ENCODE measurements at regions not wholly inside any gene's neighbourhood (a gene's known extent, or its start where the extent isn't known, plus 50 kb on each side); places are given as distances from the start of the nearest gene placed in this dataset.

DNA sequence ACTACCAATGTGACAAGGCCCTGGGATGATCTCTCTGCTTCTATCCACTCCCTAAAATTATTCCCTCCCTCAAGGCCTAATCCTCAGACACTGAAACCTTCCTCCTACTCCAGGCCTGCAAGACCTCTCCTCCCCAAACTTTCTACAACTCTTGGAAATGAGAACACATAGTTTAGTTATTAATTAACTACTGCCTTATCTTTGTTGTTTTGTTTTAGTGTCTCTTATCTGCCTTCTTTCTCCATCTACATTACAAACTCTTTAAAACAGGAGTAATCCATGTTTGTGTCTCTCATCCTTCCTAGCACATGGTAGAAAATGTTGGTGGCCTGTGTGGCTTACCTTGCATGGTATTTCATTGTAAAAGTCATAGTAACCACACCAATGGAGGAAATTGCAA is 139.9 kb upstream of the G2E3 start:
- TF ChIP-seq CTCF (IDR thresholded peaks at IDR 0.05), result no peak
- no peak for TF ChIP-seq ZFX (IDR thresholded peaks at IDR 0.05; ENCODE audit: borderline replicate concordance)
- H3K27ac ChIP-seq, result no peak overlapping the region

DNA sequence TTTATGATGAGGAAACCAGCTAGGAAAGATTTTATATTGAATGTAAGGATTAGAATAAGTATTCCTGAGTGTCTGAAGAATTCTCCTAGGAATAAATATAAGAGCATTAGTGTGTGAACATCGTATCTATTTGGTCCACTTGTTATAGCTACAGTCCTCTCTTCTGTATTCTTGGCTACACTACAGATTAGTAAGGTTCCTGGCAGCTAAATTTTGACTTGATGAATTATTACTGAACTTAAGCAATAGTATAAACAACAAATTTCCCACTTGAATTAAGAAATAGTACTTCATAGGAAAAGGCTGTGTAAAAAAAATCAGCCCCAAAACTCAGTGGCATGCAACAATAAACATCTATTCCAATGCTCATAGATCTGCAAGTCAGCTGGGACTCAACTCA is 138.4 kb upstream of the G2E3 start:
- TF ChIP-seq CTCF (IDR thresholded peaks at IDR 0.05), result no peak
- no peak overlapping the region for H3K27ac ChIP-seq

GRCh38 chr14:30426463-30426862 is 132.5 kb upstream of the G2E3 start:
- H3K27ac ChIP-seq, result no peak overlapping the region
- TF ChIP-seq ZFX (IDR thresholded peaks at IDR 0.05; ENCODE audit: borderline replicate concordance), result no peak
- no peak for TF ChIP-seq CTCF (IDR thresholded peaks at IDR 0.05)

- TF ChIP-seq ZFX (IDR thresholded peaks at IDR 0.05; ENCODE audit: borderline replicate concordance) (no peak), CTCF (IDR thresholded peaks at IDR 0.05) (no peak)
- H3K27ac ChIP-seq, result no peak overlapping the region
Measured at GRCh38 chr14:30427401-30427800, 131.6 kb upstream of the G2E3 start.

DNA sequence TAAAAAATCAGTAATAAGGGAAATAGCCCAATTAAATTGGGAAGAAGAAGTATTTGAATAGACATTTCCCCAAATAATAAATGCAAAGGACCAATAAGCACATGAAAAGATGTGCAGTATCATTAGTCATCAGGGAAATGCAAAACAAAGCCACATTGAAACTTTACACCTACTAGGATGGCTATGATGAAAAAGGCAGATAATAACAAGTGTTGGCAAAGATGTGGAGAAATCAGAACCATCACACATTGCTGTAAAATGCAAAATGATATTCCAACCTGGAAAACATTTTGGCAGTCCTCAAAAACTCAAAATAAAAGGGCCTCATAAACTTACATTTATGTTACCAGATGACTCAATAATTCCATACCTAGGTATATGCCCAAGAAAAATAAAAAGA is 131.1 kb upstream of the G2E3 start:
- no peak for TF ChIP-seq CTCF (IDR thresholded peaks at IDR 0.05)
- TF ChIP-seq ZFX (IDR thresholded peaks at IDR 0.05; ENCODE audit: borderline replicate concordance), result no peak
- H3K27ac ChIP-seq, result no peak overlapping the region

DNA sequence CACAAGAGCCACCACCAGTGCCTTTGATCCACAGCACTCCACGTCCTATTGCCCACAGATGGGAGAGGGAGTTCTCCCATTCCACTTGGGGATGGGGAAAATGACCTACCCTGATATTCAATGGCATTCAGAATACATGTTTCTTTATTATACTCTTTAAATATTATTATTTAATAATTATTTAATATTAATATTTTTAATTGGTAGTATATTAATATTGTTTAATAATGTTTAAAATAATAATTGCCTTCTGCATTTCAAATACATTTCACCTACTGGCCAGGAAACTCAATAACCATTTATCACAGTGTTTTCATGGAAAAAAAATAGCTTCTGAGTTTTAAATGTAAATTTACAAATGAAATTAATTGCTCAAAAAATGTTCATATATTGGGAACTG is 127.4 kb upstream of the G2E3 start:
- H3K27ac ChIP-seq, result no peak overlapping the region

GRCh38 chr14:30440961-30441360 is 118.0 kb upstream of the G2E3 start:
- no peak overlapping the region for H3K27ac ChIP-seq
- TF ChIP-seq CTCF (IDR thresholded peaks at IDR 0.05) (no peak), ZFX (IDR thresholded peaks at IDR 0.05; ENCODE audit: borderline replicate concordance) (no peak)

More for the DNA sequence above, 127.4 kb upstream of the G2E3 start:
- TF ChIP-seq CTCF (IDR thresholded peaks at IDR 0.05), result no peak
- no peak for TF ChIP-seq ZFX (IDR thresholded peaks at IDR 0.05; ENCODE audit: borderline replicate concordance)
